ENCODE measurements at regions not wholly inside any gene's neighbourhood (a gene's known extent, or its start where the extent isn't known, plus 50 kb on each side); places are given as distances from the start of the nearest gene placed in this dataset.
"Not testable (repeated sequence)": the region's sequence is repeated elsewhere in the genome, so short reads cannot be mapped to it uniquely, and the experiment has no call there.

DNA sequence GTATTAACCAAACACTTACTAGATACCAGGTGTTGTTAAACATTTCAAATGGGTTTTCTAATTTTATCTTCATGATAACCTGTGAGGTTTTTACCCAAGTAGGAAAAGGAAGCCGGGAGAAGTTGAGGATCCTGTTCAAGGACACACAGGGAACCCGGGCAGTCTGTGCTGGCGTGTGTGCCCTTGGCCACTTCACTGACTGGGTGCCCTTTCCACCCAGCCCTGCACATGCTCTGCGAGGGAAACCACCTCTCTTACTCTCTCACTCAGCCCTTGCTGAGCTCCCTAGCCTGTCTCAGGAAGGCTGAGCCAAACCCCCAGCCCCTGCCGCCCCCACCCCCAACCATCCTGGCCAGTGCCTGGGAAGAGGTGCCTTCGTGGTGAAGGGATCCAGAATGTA lies 51.8 kb downstream of the TEX44 start:
- no peaks in the 10 kb centered on the region for H3K27me3 Mint-ChIP-seq (ENCODE audit: insufficient read depth)
- no peak for DNase-seq (ENCODE audit: low spot score)
- no peaks in the 10 kb centered on the region for H3K36me3 Mint-ChIP-seq (ENCODE audit: low read depth)
- intact Hi-C loops (cut with micrococcal nuclease), result no loop called here
- no peaks in the 10 kb centered on the region for H3K9me3 Mint-ChIP-seq
- peak overlapping the region; percentile 88 for H3K27ac Mint-ChIP-seq
- H3K4me1 Mint-ChIP-seq (ENCODE audit: low read depth), result peaks cover 41% of the 10 kb centered on the region
- H3K4me3 Mint-ChIP-seq, result no peak overlapping the region

DNA sequence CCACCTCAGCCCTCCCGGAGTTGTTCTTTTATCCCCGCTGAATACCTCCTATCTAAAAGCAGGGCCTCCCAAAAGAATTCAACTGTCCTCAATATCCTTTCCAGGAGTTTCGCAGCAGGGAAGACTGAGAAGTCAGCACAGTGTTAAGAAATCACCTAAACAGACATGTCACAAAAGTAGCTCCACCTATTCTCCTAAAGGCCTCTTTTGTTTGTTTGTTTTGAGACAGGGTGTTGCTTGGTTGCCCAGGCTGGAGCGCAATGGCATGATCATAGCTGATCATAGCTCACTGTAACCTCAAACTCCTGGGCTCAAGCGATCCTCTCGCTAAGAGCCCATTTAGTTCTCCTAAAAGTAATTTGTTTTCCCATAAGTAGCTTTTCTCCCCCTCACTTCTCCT lies 53.8 kb downstream of the TEX44 start:
- Mint-ChIP-seq H3K27ac (peak overlapping the region; percentile 37), H3K27me3 (ENCODE audit: insufficient read depth) (no peaks in the 10 kb centered on the region), H3K4me3 (no peak overlapping the region), H3K9me3 (no peaks in the 10 kb centered on the region), H3K36me3 (ENCODE audit: low read depth) (no peaks in the 10 kb centered on the region), H3K4me1 (ENCODE audit: low read depth) (peaks cover 41% of the 10 kb centered on the region)
- intact Hi-C loops (cut with micrococcal nuclease), result no loop called here
- DNase-seq (ENCODE audit: low spot score), result no peak

DNA sequence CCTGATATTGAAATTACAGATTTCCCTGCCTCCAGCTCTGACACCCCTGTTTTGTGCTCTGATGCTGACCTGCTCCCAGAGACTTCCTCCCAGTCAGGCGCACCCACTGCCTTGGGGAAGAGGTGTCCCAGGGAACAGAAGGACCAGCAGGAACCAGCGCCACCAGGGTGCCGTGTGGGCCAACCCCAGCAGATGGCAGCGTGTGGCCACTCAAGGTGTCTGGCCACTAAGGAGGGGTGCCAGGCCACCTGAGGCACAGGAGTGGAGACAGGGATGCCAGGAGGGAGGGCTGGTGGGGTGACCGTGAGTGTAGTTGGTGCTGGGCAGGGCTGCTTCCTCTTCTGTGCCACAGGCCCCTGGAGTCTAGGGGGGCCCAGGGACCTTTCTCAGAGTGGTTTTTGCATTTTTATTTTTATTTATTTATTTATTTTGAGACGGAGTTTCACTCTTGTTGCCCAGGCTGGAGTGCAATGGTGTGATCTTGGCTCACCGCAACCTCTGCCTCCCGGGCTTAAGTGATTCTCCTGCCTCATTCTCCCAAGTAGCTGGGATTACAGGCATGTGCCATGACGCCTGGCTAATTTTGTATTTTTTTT lies 56.0 kb downstream of the TEX44 start:
- no peaks in the 10 kb centered on the region for H3K36me3 Mint-ChIP-seq (ENCODE audit: low read depth)

DNA sequence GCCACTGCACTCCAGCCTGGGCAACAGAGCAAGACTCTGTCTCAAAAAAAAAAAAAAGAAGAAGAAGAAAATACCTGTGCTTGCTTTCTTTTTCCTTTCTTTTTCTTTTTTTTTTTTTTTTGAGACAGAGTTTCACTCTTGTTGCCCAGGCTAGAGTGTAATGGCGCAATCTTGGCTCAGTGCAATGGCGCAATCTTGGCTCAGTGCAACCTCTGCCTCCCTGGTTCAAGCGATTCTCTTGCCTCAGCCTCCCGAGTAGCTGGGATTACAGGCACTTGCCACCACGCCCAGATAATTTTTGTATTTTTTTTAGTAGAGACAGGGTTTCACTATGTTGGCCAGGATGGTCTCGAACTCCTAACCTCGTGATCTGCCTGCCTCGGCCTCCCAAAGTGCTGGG lies 56.8 kb upstream of the PTMA start:
- H3K4me3 Mint-ChIP-seq; DNase-seq (ENCODE audit: low spot score); H3K9me3 Mint-ChIP-seq; H3K36me3 Mint-ChIP-seq (ENCODE audit: low read depth); H3K4me1 Mint-ChIP-seq (ENCODE audit: low read depth); intact Hi-C loops (cut with micrococcal nuclease); H3K27ac Mint-ChIP-seq; H3K27me3 Mint-ChIP-seq (ENCODE audit: insufficient read depth): not testable (repeated sequence)

More for the DNA sequence above, 56.0 kb downstream of the TEX44 start:
- intact Hi-C loops (cut with micrococcal nuclease), result loop anchor here (1.0 kb wide), 2 partner anchors 27 to 67 kb away; no protein-coding TSS in a partner anchor
- H3K27me3 Mint-ChIP-seq (ENCODE audit: insufficient read depth), result no peaks in the 10 kb centered on the region
- H3K4me1 Mint-ChIP-seq (ENCODE audit: low read depth), result peaks cover 29% of the 10 kb centered on the region
- H3K4me3 Mint-ChIP-seq, result no peak overlapping the region
- H3K27ac Mint-ChIP-seq, result no peak overlapping the region
- H3K9me3 Mint-ChIP-seq, result no peaks in the 10 kb centered on the region
- DNase-seq (ENCODE audit: low spot score), result peak; percentile 54

- Mint-ChIP-seq H3K36me3 (ENCODE audit: low read depth) (no peaks in the 10 kb centered on the region), H3K9me3 (no peaks in the 10 kb centered on the region), H3K27me3 (ENCODE audit: insufficient read depth) (no peaks in the 10 kb centered on the region), H3K27ac (no peak overlapping the region), H3K4me3 (no peak overlapping the region), H3K4me1 (ENCODE audit: low read depth) (no peaks in the 10 kb centered on the region)
- no peak for DNase-seq (ENCODE audit: low spot score)
- intact Hi-C loops (cut with micrococcal nuclease), result no loop called here
These were observed 52.8 kb upstream of the PTMA start for GRCh38 chr2:231655488-231655887.

DNA sequence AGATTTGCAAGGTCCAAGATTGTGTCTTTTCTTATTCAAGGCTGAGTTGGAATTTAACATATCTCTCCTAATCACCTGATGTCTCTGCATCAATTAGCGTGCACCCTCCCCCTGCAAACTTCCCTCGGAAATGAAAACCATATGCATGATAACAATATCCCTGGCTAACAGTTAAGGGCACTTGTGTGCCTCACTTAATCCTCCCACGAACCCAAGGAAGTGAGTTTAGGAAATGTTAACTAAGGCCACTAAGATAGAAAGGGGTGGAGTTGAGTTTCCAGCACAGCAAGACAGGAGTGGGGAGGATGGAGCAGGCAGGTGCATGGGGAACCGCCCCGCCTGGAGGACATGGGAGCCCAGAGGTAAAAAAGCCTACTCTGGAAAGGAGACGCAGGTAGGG lies 52.4 kb upstream of the PTMA start:
- Mint-ChIP-seq H3K27me3 (ENCODE audit: insufficient read depth) (no peaks in the 10 kb centered on the region), H3K36me3 (ENCODE audit: low read depth) (no peaks in the 10 kb centered on the region), H3K4me1 (ENCODE audit: low read depth) (peaks cover 3% of the 10 kb centered on the region), H3K9me3 (no peaks in the 10 kb centered on the region), H3K4me3 (no peak overlapping the region), H3K27ac (no peak overlapping the region)
- DNase-seq (ENCODE audit: low spot score), result no peak
- intact Hi-C loops (cut with micrococcal nuclease), result no loop called here

Measured in activated T-helper 1 cell treated with anti-CD3 and anti-CD28 coated beads, Interleukin-12 subunit alpha, Interleukin-12 subunit beta, Interleukin-2, Interleukin-4 antibody, amounts not matched to agents 30 ng/mL and 10 ng/mL and 1 ng/mL, durations not matched to agents 14 hours and 24 hours and 36 hours (primary cell).